ENCODE measurements at regions not wholly inside any gene's neighbourhood (a gene's known extent, or its start where the extent isn't known, plus 50 kb on each side); places are given as distances from the start of the nearest gene placed in this dataset.

GRCh38 chr11:31865606-31866300 lies 54.6 kb upstream of the PAX6 start:
- Histone ChIP-seq H3K36me3 (ENCODE audit: low read depth) (no peaks in the 10 kb centered on the region), H3K4me1 (ENCODE audit: insufficient read depth, poor library complexity, severe bottlenecking) (no peaks in the 10 kb centered on the region), H3K27me3 (ENCODE audit: insufficient read depth, poor library complexity, severe bottlenecking) (peaks cover 4% of the 10 kb centered on the region), H3K4me3 (ENCODE audit: severe bottlenecking) (no peak overlapping the region), H3K27ac (ENCODE audit: poor library complexity, severe bottlenecking) (no peak overlapping the region), H3K9me3 (ENCODE audit: severe bottlenecking) (no peaks in the 10 kb centered on the region)
- ATAC-seq (ENCODE audit: low read depth) = no peak
- TF ChIP-seq, protein P1, sequence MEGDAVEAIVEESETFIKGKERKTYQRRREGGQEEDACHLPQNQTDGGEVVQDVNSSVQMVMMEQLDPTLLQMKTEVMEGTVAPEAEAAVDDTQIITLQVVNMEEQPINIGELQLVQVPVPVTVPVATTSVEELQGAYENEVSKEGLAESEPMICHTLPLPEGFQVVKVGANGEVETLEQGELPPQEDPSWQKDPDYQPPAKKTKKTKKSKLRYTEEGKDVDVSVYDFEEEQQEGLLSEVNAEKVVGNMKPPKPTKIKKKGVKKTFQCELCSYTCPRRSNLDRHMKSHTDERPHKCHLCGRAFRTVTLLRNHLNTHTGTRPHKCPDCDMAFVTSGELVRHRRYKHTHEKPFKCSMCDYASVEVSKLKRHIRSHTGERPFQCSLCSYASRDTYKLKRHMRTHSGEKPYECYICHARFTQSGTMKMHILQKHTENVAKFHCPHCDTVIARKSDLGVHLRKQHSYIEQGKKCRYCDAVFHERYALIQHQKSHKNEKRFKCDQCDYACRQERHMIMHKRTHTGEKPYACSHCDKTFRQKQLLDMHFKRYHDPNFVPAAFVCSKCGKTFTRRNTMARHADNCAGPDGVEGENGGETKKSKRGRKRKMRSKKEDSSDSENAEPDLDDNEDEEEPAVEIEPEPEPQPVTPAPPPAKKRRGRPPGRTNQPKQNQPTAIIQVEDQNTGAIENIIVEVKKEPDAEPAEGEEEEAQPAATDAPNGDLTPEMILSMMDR (IDR thresholded peaks at IDR 0.05; ENCODE audit: poor library complexity, severe bottlenecking) = no peak
- no peak for DNase-seq (ENCODE audit: low spot score)

DNA sequence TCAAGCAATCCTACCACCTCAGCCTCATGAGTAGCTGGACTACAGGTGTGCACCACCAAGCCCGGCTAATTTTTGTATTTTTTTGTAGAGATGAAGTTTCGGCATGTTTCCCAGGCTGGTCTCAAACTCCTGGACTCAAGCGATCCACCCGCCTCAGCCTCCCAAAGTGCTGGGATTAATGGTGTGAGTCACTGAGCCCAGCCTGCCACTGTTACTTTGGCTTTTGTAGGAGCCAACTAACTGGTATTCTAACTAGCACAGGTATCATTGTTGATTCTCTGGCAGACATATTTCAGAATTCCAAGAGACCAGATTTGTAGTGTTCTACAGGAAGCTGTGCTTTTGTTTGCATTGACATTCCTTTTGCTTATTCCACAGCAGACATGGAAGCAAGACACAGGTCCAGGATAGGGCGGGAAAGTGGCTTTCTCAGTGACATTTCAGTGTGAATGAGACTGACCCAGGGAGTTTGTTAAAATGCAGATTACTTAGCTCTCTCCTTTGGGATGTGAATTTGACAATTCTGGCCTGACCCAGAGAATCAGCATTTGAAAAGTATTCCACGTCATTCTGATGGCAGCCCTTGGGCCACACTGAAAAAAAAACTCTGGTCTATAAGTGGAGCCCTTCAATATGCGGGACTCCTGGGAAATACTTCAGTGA lies 52.2 kb upstream of the PAX6 start:
- no peaks in the 10 kb centered on the region for H3K4me1 ChIP-seq (ENCODE audit: insufficient read depth, poor library complexity, severe bottlenecking)
- no peak overlapping the region for H3K4me3 ChIP-seq (ENCODE audit: severe bottlenecking)
- H3K27ac ChIP-seq (ENCODE audit: poor library complexity, severe bottlenecking) = no peak overlapping the region
- H3K9me3 ChIP-seq (ENCODE audit: severe bottlenecking) = no peaks in the 10 kb centered on the region
- no peaks in the 10 kb centered on the region for H3K27me3 ChIP-seq (ENCODE audit: insufficient read depth, poor library complexity, severe bottlenecking)
- H3K36me3 ChIP-seq (ENCODE audit: low read depth) = no peaks in the 10 kb centered on the region
- TF ChIP-seq, protein P1 (IDR thresholded peaks at IDR 0.05; ENCODE audit: poor library complexity, severe bottlenecking) = no peak
- DNase-seq (ENCODE audit: low spot score) (no peak), ATAC-seq (ENCODE audit: low read depth) (no peak)

DNA sequence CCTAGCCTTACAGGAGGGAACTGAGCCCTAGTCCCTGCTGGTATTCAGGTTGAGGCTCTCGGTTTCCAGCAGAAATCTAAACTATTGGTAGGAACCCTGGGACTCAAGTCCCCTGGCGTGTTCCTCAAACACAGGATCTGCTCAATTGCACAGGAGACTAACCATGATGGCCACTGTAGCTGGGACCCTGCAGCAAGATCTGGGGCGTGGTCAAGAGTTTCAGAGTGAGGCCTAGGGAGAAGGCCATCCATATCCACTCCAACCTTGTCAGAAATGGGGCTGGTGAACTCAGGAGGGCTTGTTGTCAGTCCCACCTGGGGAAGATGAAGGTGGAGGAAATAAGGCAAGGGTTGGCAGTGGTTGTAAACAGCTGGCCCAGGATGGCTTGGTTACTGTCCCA lies 49.9 kb upstream of the PAX6 start:
- TF ChIP-seq, protein P1 (IDR thresholded peaks at IDR 0.05; ENCODE audit: poor library complexity, severe bottlenecking) = no peak
- ATAC-seq (ENCODE audit: low read depth) (no peak), DNase-seq (ENCODE audit: low spot score) (no peak)
- H3K4me1 ChIP-seq (ENCODE audit: insufficient read depth, poor library complexity, severe bottlenecking) = no peaks in the 10 kb centered on the region
- no peaks in the 10 kb centered on the region for H3K9me3 ChIP-seq (ENCODE audit: severe bottlenecking)
- H3K27me3 ChIP-seq (ENCODE audit: insufficient read depth, poor library complexity, severe bottlenecking) = no peaks in the 10 kb centered on the region
- H3K27ac ChIP-seq (ENCODE audit: poor library complexity, severe bottlenecking) = no peak overlapping the region
- no peak overlapping the region for H3K4me3 ChIP-seq (ENCODE audit: severe bottlenecking)
- no peaks in the 10 kb centered on the region for H3K36me3 ChIP-seq (ENCODE audit: low read depth)

All from RWPE2 (cell line).